NB4 (cell line): ENCODE measurements at regions not wholly inside any gene's neighbourhood (a gene's known extent, or its start where the extent isn't known, plus 50 kb on each side); places are given as distances from the start of the nearest gene placed in this dataset.

ENCODE experiments used
- CTCF ChIP-seq: IDR thresholded peaks from one replicate; pipeline ENCODE4 v1.5.1; 2012; ENCODE audit warnings: low read depth, low read length
- MAX ChIP-seq: IDR thresholded peaks from 2 replicates; pipeline ENCODE4 v1.6.1; 2011; ENCODE audit warnings: low read depth, low read length
- MYC ChIP-seq: IDR thresholded peaks from 2 replicates; pipeline ENCODE4 v1.6.1; 2011; ENCODE audit warnings: low read depth, low read length
- POLR2A ChIP-seq: IDR thresholded peaks from 2 replicates; pipeline ENCODE4 v1.6.1; 2011; ENCODE audit warnings: mild to moderate bottlenecking; ENCODE audit not compliant: insufficient read length; ENCODE audit errors: extremely low read depth

- TF ChIP-seq CTCF: no peak
- TF ChIP-seq POLR2A: no peak
- TF ChIP-seq MAX: no peak
- TF ChIP-seq MYC: no peak
Observed at GRCh38 chr6:149157126-149157525, 160.4 kb upstream of the TAB2 start.
